Progenitor cell of endocrine pancreas (in vitro differentiated cells): ENCODE measurements at regions not wholly inside any gene's neighbourhood (a gene's known extent, or its start where the extent isn't known, plus 50 kb on each side); places are given as distances from the start of the nearest gene placed in this dataset.
A peak's percentile ranks its signal among the peaks of the same experiment; 100 is the strongest.
"Not testable (repeated sequence)": the region's sequence is repeated elsewhere in the genome, so short reads cannot be mapped to it uniquely, and the experiment has no call there.

ENCODE experiments used
- DNase-seq: peaks from one replicate; pipeline ENCODE4 v3.0.0; 2021; ENCODE audit warnings: low spot score; ENCODE audit not compliant: unreplicated experiment
- H3K27ac Mint-ChIP-seq: 2 replicates; pipeline ENCODE4 v1.8.0; 2021; ENCODE audit warnings: mild to moderate bottlenecking, moderate library complexity, mixed read lengths
- H3K27me3 Mint-ChIP-seq: 2 replicates; pipeline ENCODE4 v1.8.0; 2021; ENCODE audit warnings: mixed read lengths
- H3K36me3 Mint-ChIP-seq: 2 replicates; pipeline ENCODE4 v1.8.0; 2022; ENCODE audit warnings: mixed read lengths; ENCODE audit not compliant: insufficient read depth
- H3K4me1 Mint-ChIP-seq: 2 replicates; pipeline ENCODE4 v1.8.0; 2021; ENCODE audit warnings: low read depth, mixed read lengths
- H3K4me3 Mint-ChIP-seq: 2 replicates; pipeline ENCODE4 v1.8.0; 2021; ENCODE audit warnings: low read depth, mild to moderate bottlenecking, moderate library complexity, mixed read lengths
- H3K9me3 Mint-ChIP-seq: 2 replicates; pipeline ENCODE4 v1.8.0; 2021; ENCODE audit warnings: low read depth, mixed read lengths
- CTCF ChIP-seq: fragments of 200-600 bp; sonication (generic); IDR thresholded peaks from one replicate; pipeline ENCODE4 v1.5.0; 2021; ENCODE audit warnings: antibody characterized with exemption, mild to moderate bottlenecking; ENCODE audit not compliant: unreplicated experiment

- no peak for TF ChIP-seq CTCF
- H3K9me3 Mint-ChIP-seq: peaks cover 3% of the 10 kb centered on the region
- peak overlapping the region; percentile 81 for H3K27ac Mint-ChIP-seq
Measured at GRCh38 chr20:55094353-55094861, 619.0 kb downstream of the DOK5 start.

GRCh38 chr20:55090286-55090685 lies 614.9 kb downstream of the DOK5 start:
- Mint-ChIP-seq H3K4me1 (no peaks in the 10 kb centered on the region), H3K9me3 (peaks cover 3% of the 10 kb centered on the region), H3K4me3 (no peak overlapping the region), H3K27ac (no peak overlapping the region), H3K36me3 (no peaks in the 10 kb centered on the region), H3K27me3 (peaks cover 3% of the 10 kb centered on the region)
- TF ChIP-seq CTCF: no peak
- no peak for DNase-seq

More at GRCh38 chr20:55094353-55094861, 619.0 kb downstream of the DOK5 start:
- Mint-ChIP-seq H3K4me3 (no peak overlapping the region), H3K27me3 (peaks cover 3% of the 10 kb centered on the region), H3K4me1 (peaks cover 8% of the 10 kb centered on the region), H3K36me3 (no peaks in the 10 kb centered on the region)
- no peak for DNase-seq

GRCh38 chr20:55086421-55086820 lies 611.0 kb downstream of the DOK5 start:
- Mint-ChIP-seq H3K4me1 (no peaks in the 10 kb centered on the region), H3K36me3 (no peaks in the 10 kb centered on the region), H3K27ac (no peak overlapping the region)

GRCh38 chr20:55079917-55080316 lies 604.5 kb downstream of the DOK5 start:
- TF ChIP-seq CTCF: no peak
- Mint-ChIP-seq H3K36me3 (no peaks in the 10 kb centered on the region), H3K27me3 (no peaks in the 10 kb centered on the region), H3K4me1 (no peaks in the 10 kb centered on the region), H3K4me3 (no peak overlapping the region), H3K27ac (no peak overlapping the region), H3K9me3 (no peaks in the 10 kb centered on the region)
- no peak for DNase-seq

More at GRCh38 chr20:55086421-55086820, 611.0 kb downstream of the DOK5 start:
- DNase-seq: no peak
- no peak overlapping the region for H3K4me3 Mint-ChIP-seq
- TF ChIP-seq CTCF: no peak
- H3K9me3 Mint-ChIP-seq: no peaks in the 10 kb centered on the region
- H3K27me3 Mint-ChIP-seq: peaks cover 3% of the 10 kb centered on the region

GRCh38 chr20:55074266-55074840 lies 599.0 kb downstream of the DOK5 start:
- H3K4me1 Mint-ChIP-seq, H3K9me3 Mint-ChIP-seq, DNase-seq, H3K36me3 Mint-ChIP-seq, H3K27me3 Mint-ChIP-seq, H3K4me3 Mint-ChIP-seq, H3K27ac Mint-ChIP-seq: not testable (repeated sequence)

GRCh38 chr20:55070001-55070400 lies 594.6 kb downstream of the DOK5 start:
- DNase-seq: no peak
- no peak overlapping the region for H3K27ac Mint-ChIP-seq
- H3K36me3 Mint-ChIP-seq: no peaks in the 10 kb centered on the region
- no peaks in the 10 kb centered on the region for H3K4me1 Mint-ChIP-seq
- no peak overlapping the region for H3K4me3 Mint-ChIP-seq
- no peak for TF ChIP-seq CTCF
- no peaks in the 10 kb centered on the region for H3K27me3 Mint-ChIP-seq
- H3K9me3 Mint-ChIP-seq: peaks cover 11% of the 10 kb centered on the region
